DMS153 treated with DMSO at 0.1 percent for 48 hours (cell line): ENCODE measurements at regions not wholly inside any gene's neighbourhood (a gene's known extent, or its start where the extent isn't known, plus 50 kb on each side); places are given as distances from the start of the nearest gene placed in this dataset.

Source experiments
- DNase-seq: peaks from one replicate; lab custom pipeline; 2025; ENCODE audit not compliant: unreplicated experiment; lab: John Stamatoyannopoulos, UW

- DNase-seq: no peak
Observed at GRCh38 chr10:46227936-46228562, 58.7 kb upstream of the ANTXRL start.

DNA sequence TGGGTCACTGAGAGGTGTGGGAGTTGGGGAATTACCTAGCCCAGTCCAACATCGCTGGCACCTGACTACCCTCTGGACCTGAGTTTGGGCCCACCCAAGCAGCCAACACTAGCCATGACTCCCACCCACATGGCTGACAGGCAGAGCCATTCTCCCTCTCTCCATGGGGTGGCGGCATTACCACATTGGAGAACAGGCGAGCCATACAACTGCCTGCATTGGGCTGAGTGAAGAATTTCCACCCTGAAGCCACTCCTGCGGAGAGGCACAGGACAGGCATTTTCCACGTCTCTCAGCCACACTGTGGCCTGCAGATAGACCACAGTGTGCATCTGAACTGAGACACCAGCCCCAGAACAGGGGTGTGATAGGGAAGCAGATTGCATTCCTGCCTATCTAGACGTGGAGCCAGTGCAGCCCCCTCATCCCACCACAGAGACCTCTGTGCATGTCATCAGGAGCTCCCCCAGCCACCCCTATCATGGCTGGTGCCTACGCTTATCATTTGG, 58.2 kb upstream of the ANTXRL start:
- DNase-seq: peak; percentile 3

- no peak for DNase-seq
Observed at GRCh38 chr10:46229144-46229563, 57.6 kb upstream of the ANTXRL start.

DNA sequence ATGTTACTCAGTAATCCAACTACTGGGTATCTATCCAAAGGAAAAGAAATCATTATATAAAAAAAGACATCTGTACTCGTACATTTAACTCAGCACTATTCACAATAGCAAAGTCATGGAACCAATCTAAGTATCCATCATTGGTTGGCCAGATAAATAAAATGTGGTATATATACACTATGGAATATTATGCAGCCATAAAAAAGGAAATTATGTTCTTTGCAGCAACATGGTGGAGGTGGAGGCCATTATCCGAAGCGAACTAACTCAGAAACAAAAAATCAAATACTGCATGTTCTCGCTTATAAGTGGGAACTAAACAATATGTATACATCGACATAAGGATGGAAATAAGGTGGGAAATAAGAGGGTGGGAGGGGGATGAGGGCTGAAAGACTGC, 56.2 kb upstream of the ANTXRL start:
- no peak for DNase-seq

- DNase-seq: no peak
Observed at GRCh38 chr10:46231087-46231486, 55.7 kb upstream of the ANTXRL start.

GRCh38 chr10:46232084-46232483, 54.7 kb upstream of the ANTXRL start:
- no peak for DNase-seq

GRCh38 chr10:46232666-46233065, 54.1 kb upstream of the ANTXRL start:
- no peak for DNase-seq

DNA sequence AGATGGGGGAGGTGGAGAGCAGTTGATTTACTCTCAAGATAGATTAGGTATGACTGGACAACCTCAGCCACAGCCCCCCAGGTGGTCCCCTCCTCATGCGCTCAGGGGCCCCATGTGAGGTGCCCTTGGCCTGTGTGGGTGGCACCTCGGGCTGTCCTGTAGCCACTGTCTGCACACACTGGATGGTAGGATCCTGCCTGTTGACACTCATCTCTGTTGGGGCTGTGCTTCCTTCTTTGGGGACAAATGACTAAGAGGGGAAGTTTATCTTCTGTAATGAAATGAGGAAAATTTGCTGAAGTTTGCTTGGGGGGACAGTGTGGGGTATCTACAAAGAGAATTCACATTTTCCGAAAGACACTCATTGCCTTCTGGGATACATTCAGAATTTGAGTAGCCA, 53.6 kb upstream of the ANTXRL start:
- DNase-seq: no peak

GRCh38 chr10:46234026-46234425, 52.8 kb upstream of the ANTXRL start:
- DNase-seq: no peak

GRCh38 chr10:46234431-46235060, 52.3 kb upstream of the ANTXRL start:
- DNase-seq: no peak

DNA sequence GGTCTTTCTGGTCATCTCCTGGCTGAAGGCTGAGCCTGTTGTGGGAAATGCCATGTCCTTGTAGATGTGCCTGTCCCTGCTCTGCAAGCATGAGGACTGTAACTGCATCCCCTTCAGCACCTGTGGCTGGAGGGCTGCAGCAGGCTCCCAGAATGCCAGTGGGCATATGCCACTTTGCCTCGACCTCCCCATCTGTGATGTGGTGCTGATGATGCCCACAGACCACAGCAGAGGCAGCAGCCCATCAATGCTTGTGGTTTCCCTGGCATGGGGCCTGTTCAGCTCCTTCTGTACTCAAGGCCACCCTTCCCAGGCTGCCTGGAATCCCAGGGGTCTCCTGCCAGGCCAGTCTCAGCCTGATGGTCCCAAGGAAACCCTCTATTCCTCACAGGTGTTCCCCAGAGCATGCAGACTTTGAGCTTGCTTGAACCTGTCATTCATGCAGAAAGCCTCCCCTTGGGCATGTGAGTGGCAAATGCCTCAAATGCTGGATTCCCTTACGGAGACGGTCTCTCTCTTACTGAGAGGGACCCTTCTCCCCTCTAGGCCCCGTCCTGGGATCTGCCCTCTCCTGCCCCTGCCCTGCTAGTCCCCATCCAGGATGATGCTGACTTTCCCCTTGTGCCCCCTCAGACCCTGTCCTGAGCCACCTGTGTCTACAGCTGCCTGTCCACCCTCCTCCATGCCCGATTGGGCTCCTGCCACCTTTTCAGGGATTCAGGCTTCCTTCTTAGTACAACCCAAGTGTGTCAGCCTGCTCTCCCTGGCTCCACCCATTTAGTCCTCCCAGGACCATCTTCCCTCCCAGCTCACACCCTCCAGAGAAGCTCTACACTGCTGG, 50.9 kb upstream of the ANTXRL start:
- DNase-seq: no peak

GRCh38 chr10:46236546-46236887, 50.3 kb upstream of the ANTXRL start:
- DNase-seq: no peak

DNA sequence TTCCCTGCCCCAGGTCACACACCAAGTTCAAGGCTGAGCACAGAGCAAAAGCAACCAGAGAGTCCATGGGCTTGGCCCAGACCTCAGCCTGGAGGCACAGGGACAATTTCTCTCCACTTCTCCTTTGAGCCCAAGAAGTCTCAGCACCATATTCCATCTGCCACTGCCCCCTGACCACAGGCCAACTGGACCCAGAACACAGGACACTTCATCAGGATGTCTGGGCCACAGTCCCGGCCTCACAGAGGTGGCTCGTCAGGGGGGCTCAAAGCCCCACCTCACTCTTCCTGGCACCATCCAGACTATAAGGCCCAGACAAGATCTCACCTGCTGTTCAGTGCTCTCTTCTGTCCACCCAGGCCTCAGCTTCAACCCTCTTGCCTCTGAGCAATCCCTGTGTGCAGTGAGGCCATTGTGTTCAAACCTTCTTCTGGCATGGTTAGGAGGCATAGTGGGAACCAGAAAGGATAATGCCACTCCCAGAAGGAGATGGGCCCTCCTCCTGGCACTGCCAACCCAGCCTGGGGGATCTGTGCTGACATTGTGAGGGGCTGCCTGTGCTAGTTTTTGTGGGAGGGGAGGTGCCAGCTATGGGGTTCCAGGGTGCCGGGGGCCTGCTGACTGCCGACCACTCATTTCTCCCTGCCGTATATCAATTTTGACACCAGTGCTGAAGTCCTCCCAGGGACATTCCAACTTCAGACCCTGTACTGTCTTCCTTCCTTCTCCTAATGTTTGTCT, 49.7 kb upstream of the ANTXRL start:
- no peak for DNase-seq
